DMS114 treated with DMSO at 0.1 percent for 48 hours (cell line): ENCODE measurements at regions not wholly inside any gene's neighbourhood (a gene's known extent, or its start where the extent isn't known, plus 50 kb on each side); places are given as distances from the start of the nearest gene placed in this dataset.
A peak's percentile ranks its signal among the peaks of the same experiment; 100 is the strongest.
"Not testable (repeated sequence)": the region's sequence is repeated elsewhere in the genome, so short reads cannot be mapped to it uniquely, and the experiment has no call there.

ENCODE experiments used
- DNase-seq: peaks from one replicate; lab custom pipeline; 2025; ENCODE audit not compliant: unreplicated experiment; lab: John Stamatoyannopoulos, UW

- DNase-seq: not testable (repeated sequence)
Observed at GRCh38 chr7:56466607-56467525, 350.6 kb upstream of the NUPR2 start.

GRCh38 chr7:56449762-56450161 is 333.5 kb upstream of the NUPR2 start:
- no peak for DNase-seq

- DNase-seq: no peak
Observed at GRCh38 chr7:56447864-56448693, 331.9 kb upstream of the NUPR2 start.

GRCh38 chr7:56420528-56420927 is 304.3 kb upstream of the NUPR2 start:
- DNase-seq: not testable (repeated sequence)

- no peak for DNase-seq
Observed at GRCh38 chr7:56375173-56375572, 259.0 kb upstream of the NUPR2 start.

- DNase-seq: not testable (repeated sequence)
Observed at GRCh38 chr7:56374666-56375065, 258.4 kb upstream of the NUPR2 start.

GRCh38 chr7:56373314-56373713 is 257.1 kb upstream of the NUPR2 start:
- not testable (repeated sequence) for DNase-seq

GRCh38 chr7:56371792-56372191 is 255.6 kb upstream of the NUPR2 start:
- not testable (repeated sequence) for DNase-seq

- not testable (repeated sequence) for DNase-seq
Observed at GRCh38 chr7:56370208-56370872, 254.1 kb upstream of the NUPR2 start.

- not testable (repeated sequence) for DNase-seq
Observed at GRCh38 chr7:56367914-56368313, 251.7 kb upstream of the NUPR2 start.

- DNase-seq: not testable (repeated sequence)
Observed at GRCh38 chr7:56367411-56367810, 251.2 kb upstream of the NUPR2 start.

GRCh38 chr7:56366701-56367100 is 250.5 kb upstream of the NUPR2 start:
- not testable (repeated sequence) for DNase-seq

GRCh38 chr7:56352576-56352975 is 236.4 kb upstream of the NUPR2 start:
- DNase-seq: not testable (repeated sequence)

- not testable (repeated sequence) for DNase-seq
Observed at GRCh38 chr7:56351181-56351580, 235.0 kb upstream of the NUPR2 start.

- not testable (repeated sequence) for DNase-seq
Observed at GRCh38 chr7:56348311-56348710, 232.1 kb upstream of the NUPR2 start.

- not testable (repeated sequence) for DNase-seq
Observed at GRCh38 chr7:56328327-56328726, 212.1 kb upstream of the NUPR2 start.

GRCh38 chr7:56290548-56290947 is 174.3 kb upstream of the NUPR2 start:
- no peak for DNase-seq

GRCh38 chr7:56287429-56288138 is 171.4 kb upstream of the NUPR2 start:
- DNase-seq: peak; percentile 55

GRCh38 chr7:56256108-56256507 is 139.9 kb upstream of the NUPR2 start:
- DNase-seq: no peak

- DNase-seq: no peak
Observed at GRCh38 chr7:56250135-56250534, 133.9 kb upstream of the NUPR2 start.

GRCh38 chr7:56229631-56230030 is 113.4 kb upstream of the NUPR2 start:
- no peak for DNase-seq
